Fibroblast of villous mesenchyme (primary cell): ENCODE measurements at regions not wholly inside any gene's neighbourhood (a gene's known extent, or its start where the extent isn't known, plus 50 kb on each side); places are given as distances from the start of the nearest gene placed in this dataset.

ENCODE experiments used
- DNase-seq: peaks from one replicate; pipeline ENCODE4 v3.0.0-alpha.2; 2010; ENCODE audit warnings: low read depth
- H3K4me3 ChIP-seq: 2 replicates; pipeline ENCODE4 v1.5.1; 2011; ENCODE audit warnings: low read depth, mild to moderate bottlenecking, low read length
- TF ChIP-seq, protein P1 (sequence below): IDR thresholded peaks from 2 replicates; pipeline ENCODE4 v1.5.1; 2012; ENCODE audit warnings: low read depth, mild to moderate bottlenecking, low read length; ENCODE audit not compliant: insufficient read depth

DNA sequence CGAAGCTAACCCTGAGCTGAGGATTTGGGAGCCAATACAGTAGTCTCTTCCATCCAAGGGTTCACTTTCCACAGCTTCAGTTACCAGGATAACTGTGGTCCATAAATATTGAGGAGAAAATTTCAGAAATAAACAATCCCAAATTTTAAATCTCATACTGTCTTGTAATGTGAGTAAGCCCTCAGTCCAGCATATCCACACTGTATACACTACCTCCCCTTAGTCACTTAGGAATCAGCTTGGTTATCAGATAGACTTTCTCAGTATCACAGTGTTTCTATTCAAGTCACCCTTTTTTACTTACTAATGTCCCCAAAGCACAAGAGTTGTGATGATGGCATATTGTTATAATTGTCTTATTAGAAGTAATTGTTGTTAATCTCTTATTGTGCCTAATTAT is 102.3 kb upstream of the GNG12 start:
- H3K4me3 ChIP-seq = no peak overlapping the region
- TF ChIP-seq, protein P1, sequence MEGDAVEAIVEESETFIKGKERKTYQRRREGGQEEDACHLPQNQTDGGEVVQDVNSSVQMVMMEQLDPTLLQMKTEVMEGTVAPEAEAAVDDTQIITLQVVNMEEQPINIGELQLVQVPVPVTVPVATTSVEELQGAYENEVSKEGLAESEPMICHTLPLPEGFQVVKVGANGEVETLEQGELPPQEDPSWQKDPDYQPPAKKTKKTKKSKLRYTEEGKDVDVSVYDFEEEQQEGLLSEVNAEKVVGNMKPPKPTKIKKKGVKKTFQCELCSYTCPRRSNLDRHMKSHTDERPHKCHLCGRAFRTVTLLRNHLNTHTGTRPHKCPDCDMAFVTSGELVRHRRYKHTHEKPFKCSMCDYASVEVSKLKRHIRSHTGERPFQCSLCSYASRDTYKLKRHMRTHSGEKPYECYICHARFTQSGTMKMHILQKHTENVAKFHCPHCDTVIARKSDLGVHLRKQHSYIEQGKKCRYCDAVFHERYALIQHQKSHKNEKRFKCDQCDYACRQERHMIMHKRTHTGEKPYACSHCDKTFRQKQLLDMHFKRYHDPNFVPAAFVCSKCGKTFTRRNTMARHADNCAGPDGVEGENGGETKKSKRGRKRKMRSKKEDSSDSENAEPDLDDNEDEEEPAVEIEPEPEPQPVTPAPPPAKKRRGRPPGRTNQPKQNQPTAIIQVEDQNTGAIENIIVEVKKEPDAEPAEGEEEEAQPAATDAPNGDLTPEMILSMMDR = no peak
- no peak for DNase-seq

DNA sequence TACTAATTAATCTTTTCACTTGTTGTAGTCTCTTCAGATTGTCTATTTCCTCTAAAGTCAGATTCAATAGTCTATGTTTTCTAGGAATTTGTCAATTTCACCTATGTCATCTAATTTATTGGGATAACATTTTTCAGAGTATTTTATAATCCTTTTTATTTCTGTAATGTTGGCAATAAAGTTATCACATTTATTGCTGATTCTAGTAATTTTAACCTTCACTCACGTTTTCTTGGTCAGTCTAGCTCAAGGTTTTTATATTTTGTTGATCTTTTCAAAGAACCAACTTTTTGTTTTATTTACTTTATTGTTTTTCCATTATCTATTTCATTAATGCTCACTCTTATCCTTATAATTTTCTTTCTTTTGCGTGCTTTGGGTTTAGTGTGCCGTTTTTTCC is 97.9 kb upstream of the GNG12 start:
- H3K4me3 ChIP-seq = no peak overlapping the region
- TF ChIP-seq, protein P1 = no peak
- DNase-seq = no peak

DNA sequence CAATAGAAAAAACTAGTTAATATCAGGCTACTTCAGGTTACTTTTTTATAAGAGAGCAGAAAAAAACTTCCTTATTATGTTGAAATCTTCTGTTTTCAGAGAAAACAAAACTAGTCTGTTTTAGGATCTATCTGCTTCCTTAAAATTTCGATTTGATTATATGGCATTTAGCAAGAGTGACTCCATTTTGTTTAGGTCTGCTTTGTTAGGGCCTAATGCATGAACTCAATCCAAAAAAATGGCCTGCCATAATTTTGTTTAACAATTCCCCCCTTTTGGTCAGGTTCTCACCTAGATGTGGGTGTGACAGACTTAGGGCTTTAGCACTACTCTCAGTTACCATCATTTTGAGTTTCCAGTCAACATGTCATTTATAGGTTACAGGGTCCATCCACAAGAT is 89.8 kb upstream of the GNG12 start:
- H3K4me3 ChIP-seq = no peak overlapping the region
- no peak for DNase-seq
- TF ChIP-seq, protein P1 = no peak

DNA sequence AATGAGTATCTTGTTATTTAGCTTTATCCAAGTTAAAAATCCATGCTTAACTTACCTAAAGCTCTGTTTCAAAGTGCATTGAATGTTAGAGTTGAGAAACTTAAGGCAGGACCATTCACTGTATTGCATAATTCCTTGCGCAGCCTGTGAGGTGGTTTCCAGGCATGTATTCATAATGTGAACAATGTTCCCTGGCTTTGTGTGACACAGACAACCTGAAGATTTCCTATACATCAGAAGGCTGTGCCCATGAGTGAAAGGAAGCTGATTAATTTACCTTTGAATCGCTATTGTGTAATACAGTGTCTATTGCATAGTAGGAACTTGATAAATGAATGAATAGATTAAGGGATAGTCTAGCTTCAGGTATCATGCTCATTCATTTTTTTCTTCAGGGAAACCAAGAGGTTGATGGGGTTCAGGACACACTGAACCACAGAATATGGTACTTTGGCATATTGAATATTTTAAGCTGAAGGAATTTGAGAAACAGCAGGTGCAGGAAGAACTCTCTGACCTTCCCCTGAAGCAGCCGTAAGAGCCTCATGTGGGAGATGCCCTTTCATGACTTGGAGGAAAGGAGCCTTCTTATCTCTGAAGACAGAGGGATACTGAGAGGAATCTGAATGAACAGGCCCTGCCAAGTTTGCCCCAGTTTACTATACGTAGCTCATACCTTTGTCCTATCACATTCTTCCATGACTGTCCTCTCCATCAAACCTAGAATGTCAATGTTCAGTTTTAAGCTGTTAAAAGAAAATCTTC is 88.6 kb upstream of the GNG12 start:
- TF ChIP-seq, protein P1 = no peak
- no peak for DNase-seq
- no peak overlapping the region for H3K4me3 ChIP-seq

DNA sequence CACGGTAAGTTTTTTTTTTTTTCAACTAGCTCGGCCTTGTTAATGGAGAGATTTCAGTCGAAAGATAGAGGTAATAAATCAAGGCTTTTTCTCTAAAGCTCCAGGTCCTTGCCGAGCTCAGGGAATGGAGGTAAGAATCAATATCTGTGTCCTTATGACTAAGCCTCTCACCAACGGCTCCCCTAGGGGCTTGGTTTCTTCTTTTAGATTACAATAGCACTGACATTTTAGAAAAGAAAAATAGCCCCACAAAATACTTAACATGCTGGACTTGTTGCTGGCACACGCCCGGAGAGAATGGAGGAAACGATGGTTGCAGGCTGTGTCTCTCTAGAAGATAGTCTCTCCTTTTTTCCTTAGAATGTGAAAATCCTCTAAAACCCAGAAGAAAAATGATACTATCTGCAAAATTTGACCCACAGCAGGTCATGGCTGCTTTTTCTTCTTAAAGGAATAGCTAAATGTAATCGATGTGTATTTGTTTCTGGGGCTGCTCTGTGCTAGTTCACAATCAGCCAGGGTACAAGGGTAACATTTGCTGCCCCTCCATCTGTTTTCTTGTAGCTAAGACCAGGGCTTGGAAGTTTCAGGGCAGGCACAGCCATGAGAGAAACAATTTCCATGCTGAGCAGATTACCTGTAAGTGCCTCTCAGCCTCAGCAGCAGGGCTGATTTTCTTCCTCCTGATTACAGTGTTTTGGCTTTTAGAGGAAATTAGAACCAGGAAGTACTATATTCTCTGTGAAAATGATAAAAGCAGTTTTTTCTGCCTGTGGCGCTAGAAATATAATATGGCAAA is 86.2 kb upstream of the GNG12 start:
- no peak for DNase-seq
- TF ChIP-seq, protein P1 = no peak
- H3K4me3 ChIP-seq = no peak overlapping the region

DNA sequence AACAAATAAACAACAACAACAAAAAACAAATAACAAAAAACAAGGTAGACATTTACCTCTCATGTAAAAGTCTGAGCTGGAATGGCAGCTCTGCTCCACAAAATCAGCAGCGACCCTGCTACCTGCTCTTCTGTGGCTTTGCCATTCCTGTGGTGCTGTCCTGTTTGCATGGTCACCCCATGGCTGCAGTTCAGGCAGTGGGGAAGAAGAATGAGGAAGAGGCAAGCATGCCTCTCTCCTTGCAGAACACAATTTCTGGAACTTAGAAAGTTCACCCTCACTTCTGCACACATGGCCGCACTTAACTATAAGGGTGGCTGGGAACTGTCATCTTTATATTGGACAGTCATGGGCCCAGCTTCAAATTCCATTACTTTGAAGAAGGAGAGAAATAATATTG is 84.8 kb upstream of the GNG12 start:
- no peak overlapping the region for H3K4me3 ChIP-seq
- TF ChIP-seq, protein P1 = no peak
- DNase-seq = no peak
